KMS-11 (cell line): ENCODE measurements at regions not wholly inside any gene's neighbourhood (a gene's known extent, or its start where the extent isn't known, plus 50 kb on each side); places are given as distances from the start of the nearest gene placed in this dataset.
A peak's percentile ranks its signal among the peaks of the same experiment; 100 is the strongest.

Source experiments
- H2AFZ ChIP-seq: fragments of 200-600 bp; sonication (generic); 2 replicates; pipeline ENCODE4 v1.6.1; 2016; ENCODE audit warnings: antibody characterized with exemption, mixed run types, low read depth
- H3K27ac ChIP-seq: fragments of 200-600 bp; sonication (generic); 2 replicates; pipeline ENCODE4 v1.6.1; 2016; ENCODE audit warnings: mild to moderate bottlenecking, mixed run types
- H3K27me3 ChIP-seq: fragments of 200-600 bp; sonication (generic); 2 replicates; pipeline ENCODE4 v1.6.1; 2017; ENCODE audit warnings: mild to moderate bottlenecking, low read depth, mixed run types, moderate library complexity; ENCODE audit not compliant: insufficient read depth
- H3K36me3 ChIP-seq: fragments of 200-600 bp; sonication (generic); 2 replicates; pipeline ENCODE4 v1.6.1; 2017; ENCODE audit warnings: mild to moderate bottlenecking, mixed run types; ENCODE audit not compliant: insufficient read depth
- H3K4me1 ChIP-seq: fragments of 200-600 bp; sonication (generic); 2 replicates; pipeline ENCODE4 v1.6.1; 2016; ENCODE audit warnings: mild to moderate bottlenecking, low read depth, mixed run types; ENCODE audit not compliant: poor library complexity, severe bottlenecking
- H3K4me2 ChIP-seq: fragments of 200-600 bp; sonication (generic); 2 replicates; pipeline ENCODE4 v1.7.0; 2016; ENCODE audit warnings: mild to moderate bottlenecking, mixed run types
- H3K4me3 ChIP-seq: fragments of 200-600 bp; sonication (generic); IDR thresholded peaks from 2 replicates; pipeline ENCODE4 v1.6.1; 2017; ENCODE audit warnings: low read depth, low read length, mixed read lengths; ENCODE audit not compliant: insufficient read depth
- H3K79me2 ChIP-seq: fragments of 200-600 bp; sonication (generic); 2 replicates; pipeline ENCODE4 v1.6.1; 2016; ENCODE audit warnings: low read depth, mixed run types; ENCODE audit not compliant: insufficient read depth
- H3K9ac ChIP-seq: fragments of 200-600 bp; sonication (generic); 2 replicates; pipeline ENCODE4 v1.6.1; 2016; ENCODE audit warnings: mild to moderate bottlenecking, mixed run types
- H4K20me1 ChIP-seq: fragments of 200-600 bp; sonication (generic); 2 replicates; pipeline ENCODE4 v1.6.1; 2016; ENCODE audit warnings: mild to moderate bottlenecking, mixed run types; ENCODE audit not compliant: insufficient read depth
- CTCF ChIP-seq: fragments of 200-600 bp; sonication (generic); conservative IDR thresholded peaks from 2 replicates; pipeline ENCODE4 v1.6.1; 2017; ENCODE audit warnings: low read depth, mild to moderate bottlenecking, antibody characterized with exemption, low read length, moderate library complexity, mixed read lengths

DNA sequence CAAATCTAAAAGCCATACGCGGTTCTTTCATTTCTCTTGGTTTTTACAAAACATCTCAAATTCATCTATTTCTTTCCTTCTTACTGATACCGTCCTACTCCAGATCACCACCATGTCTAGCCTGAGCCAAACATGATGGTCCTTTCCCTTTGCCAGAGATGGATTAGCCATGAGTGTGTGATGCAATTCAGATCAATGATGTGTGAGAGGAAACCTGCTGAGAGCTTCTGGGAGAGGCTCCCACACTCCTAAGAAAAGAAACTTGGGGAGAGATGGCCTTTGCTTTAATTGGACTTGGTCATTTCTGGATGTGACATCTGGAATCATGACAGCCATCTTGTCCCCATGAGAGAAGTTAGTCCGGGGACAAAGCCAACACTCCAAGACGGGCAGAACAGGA, 367.2 kb downstream of the FGFR2 start:
- no peak overlapping the region for H3K27ac ChIP-seq
- TF ChIP-seq CTCF: no peak
- no peak overlapping the region for H3K9ac ChIP-seq
- H3K79me2 ChIP-seq: no peaks in the 10 kb centered on the region
- no peaks in the 10 kb centered on the region for H4K20me1 ChIP-seq
- no peak overlapping the region for H3K4me2 ChIP-seq
- no peak overlapping the region for H3K4me3 ChIP-seq
- H2AFZ ChIP-seq: no peak overlapping the region
- no peaks in the 10 kb centered on the region for H3K36me3 ChIP-seq
- H3K27me3 ChIP-seq: no peaks in the 10 kb centered on the region
- no peaks in the 10 kb centered on the region for H3K4me1 ChIP-seq

- Histone ChIP-seq H3K4me2 (no peak overlapping the region), H3K79me2 (no peaks in the 10 kb centered on the region), H3K4me3 (no peak overlapping the region), H3K4me1 (no peaks in the 10 kb centered on the region), H3K27me3 (no peaks in the 10 kb centered on the region), H3K27ac (no peak overlapping the region), H4K20me1 (no peaks in the 10 kb centered on the region), H3K36me3 (no peaks in the 10 kb centered on the region), H2AFZ (no peak overlapping the region), H3K9ac (no peak overlapping the region)
- TF ChIP-seq CTCF: no peak
Observed at GRCh38 chr10:121232494-121232893, 365.8 kb downstream of the FGFR2 start.

GRCh38 chr10:121235692-121236091, 362.6 kb downstream of the FGFR2 start:
- no peak overlapping the region for H3K4me3 ChIP-seq
- H3K79me2 ChIP-seq: no peaks in the 10 kb centered on the region
- no peak overlapping the region for H2AFZ ChIP-seq
- H3K4me1 ChIP-seq: no peaks in the 10 kb centered on the region
- no peaks in the 10 kb centered on the region for H3K36me3 ChIP-seq
- TF ChIP-seq CTCF: no peak
- H3K4me2 ChIP-seq: no peak overlapping the region
- H3K27me3 ChIP-seq: no peaks in the 10 kb centered on the region
- H3K27ac ChIP-seq: no peak overlapping the region
- no peak overlapping the region for H3K9ac ChIP-seq
- no peaks in the 10 kb centered on the region for H4K20me1 ChIP-seq

DNA sequence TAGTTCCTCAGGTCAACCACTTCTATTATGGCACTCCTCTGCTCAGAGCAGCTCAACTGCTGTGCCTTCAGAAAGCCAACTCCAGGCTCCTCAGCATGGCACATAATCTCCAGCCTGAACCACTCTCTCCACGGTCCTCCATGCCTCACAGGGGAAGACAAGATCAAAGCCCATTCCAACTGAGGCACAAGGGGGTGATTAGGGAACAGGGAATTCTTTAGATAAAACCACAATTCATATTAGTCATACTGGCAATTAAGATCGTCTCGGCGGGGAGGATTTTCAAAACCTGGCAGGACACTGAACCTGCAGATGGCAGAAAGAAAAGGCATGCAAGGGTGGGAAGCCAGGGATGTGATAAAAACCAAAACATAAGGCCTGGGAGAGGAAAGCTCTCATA, 361.6 kb downstream of the FGFR2 start:
- Histone ChIP-seq H3K79me2 (no peaks in the 10 kb centered on the region), H3K9ac (no peak overlapping the region), H4K20me1 (no peaks in the 10 kb centered on the region), H3K4me3 (no peak overlapping the region), H3K27me3 (no peaks in the 10 kb centered on the region), H3K4me2 (no peak overlapping the region), H3K27ac (no peak overlapping the region), H2AFZ (no peak overlapping the region), H3K36me3 (no peaks in the 10 kb centered on the region), H3K4me1 (no peaks in the 10 kb centered on the region)
- TF ChIP-seq CTCF: no peak

- no peak overlapping the region for H3K4me2 ChIP-seq
- H3K27me3 ChIP-seq: no peaks in the 10 kb centered on the region
- peak; percentile 54; the same call in 1 of the 2 replicates for TF ChIP-seq CTCF
- no peaks in the 10 kb centered on the region for H3K79me2 ChIP-seq
- H3K4me1 ChIP-seq: no peaks in the 10 kb centered on the region
- no peak overlapping the region for H3K27ac ChIP-seq
- no peak overlapping the region for H3K4me3 ChIP-seq
- H2AFZ ChIP-seq: no peak overlapping the region
- no peaks in the 10 kb centered on the region for H3K36me3 ChIP-seq
- no peaks in the 10 kb centered on the region for H4K20me1 ChIP-seq
- H3K9ac ChIP-seq: no peak overlapping the region
Observed at GRCh38 chr10:121237718-121238117, 360.5 kb downstream of the FGFR2 start.
